GM18858 (cell line): ENCODE measurements at regions not wholly inside any gene's neighbourhood (a gene's known extent, or its start where the extent isn't known, plus 50 kb on each side); places are given as distances from the start of the nearest gene placed in this dataset.
"Not testable (repeated sequence)": the region's sequence is repeated elsewhere in the genome, so short reads cannot be mapped to it uniquely, and the experiment has no call there.

ENCODE experiments used
- ATAC-seq: cut with Tn5 transposase; IDR thresholded peaks from one replicate; pipeline ENCODE4 v1.9.1; 2021; ENCODE audit not compliant: unreplicated experiment

- ATAC-seq = no peak
Measured at GRCh38 chr5:117394506-117395157, 820.0 kb upstream of the SEMA6A start.

GRCh38 chr5:117393125-117393524, 818.5 kb upstream of the SEMA6A start:
- no peak for ATAC-seq

- no peak for ATAC-seq
Measured at GRCh38 chr5:117380316-117380715, 805.7 kb upstream of the SEMA6A start.

GRCh38 chr5:117379521-117379920, 804.9 kb upstream of the SEMA6A start:
- ATAC-seq = no peak

- ATAC-seq = no peak
Measured at GRCh38 chr5:117376748-117377147, 802.1 kb upstream of the SEMA6A start.

- no peak for ATAC-seq
Measured at GRCh38 chr5:117359895-117360294, 785.3 kb upstream of the SEMA6A start.

GRCh38 chr5:117357886-117358285, 783.3 kb upstream of the SEMA6A start:
- no peak for ATAC-seq

GRCh38 chr5:117347280-117347679, 772.7 kb upstream of the SEMA6A start:
- no peak for ATAC-seq

GRCh38 chr5:117343726-117344125, 769.1 kb upstream of the SEMA6A start:
- ATAC-seq = not testable (repeated sequence)

- ATAC-seq = no peak
Measured at GRCh38 chr5:117337064-117337749, 762.6 kb upstream of the SEMA6A start.

- ATAC-seq = no peak
Measured at GRCh38 chr5:117336208-117336607, 761.6 kb upstream of the SEMA6A start.

GRCh38 chr5:117333011-117333410, 758.4 kb upstream of the SEMA6A start:
- no peak for ATAC-seq

GRCh38 chr5:117332341-117332740, 757.7 kb upstream of the SEMA6A start:
- no peak for ATAC-seq

GRCh38 chr5:117327511-117327910, 752.9 kb upstream of the SEMA6A start:
- no peak for ATAC-seq

- no peak for ATAC-seq
Measured at GRCh38 chr5:117326997-117327396, 752.4 kb upstream of the SEMA6A start.

- no peak for ATAC-seq
Measured at GRCh38 chr5:117318528-117318927, 743.9 kb upstream of the SEMA6A start.

GRCh38 chr5:117315170-117315569, 740.5 kb upstream of the SEMA6A start:
- no peak for ATAC-seq

GRCh38 chr5:117304512-117305107, 730.0 kb upstream of the SEMA6A start:
- ATAC-seq = not testable (repeated sequence)

- no peak for ATAC-seq
Measured at GRCh38 chr5:117302949-117303348, 728.3 kb upstream of the SEMA6A start.

GRCh38 chr5:117302473-117302872, 727.9 kb upstream of the SEMA6A start:
- ATAC-seq = no peak

GRCh38 chr5:117299936-117300328, 725.3 kb upstream of the SEMA6A start:
- ATAC-seq = no peak

- no peak for ATAC-seq
Measured at GRCh38 chr5:117299224-117299935, 724.8 kb upstream of the SEMA6A start.
